Transverse colon (tissue), 4 donors: ENCODE measurements at regions not wholly inside any gene's neighbourhood (a gene's known extent, or its start where the extent isn't known, plus 50 kb on each side); places are given as distances from the start of the nearest gene placed in this dataset.

Source experiments
- DNase-seq: peaks from one replicate; pipeline ENCODE4 v3.0.0-alpha.2; 2019
- H3K27ac ChIP-seq, 4 donors: fragments of 200-600 bp; sonication (generic); 2 replicates each; pipeline ENCODE4 v1.5.1; 2016 to 2018; ENCODE audit warnings: inconsistent platforms in 4 of 4
- H3K27me3 ChIP-seq: fragments of 200-600 bp; sonication (generic); 2 replicates; pipeline ENCODE4 v1.5.1; 2017; ENCODE audit warnings: inconsistent platforms
- H3K36me3 ChIP-seq, 4 donors: fragments of 200-600 bp; sonication (generic); 2 replicates each; pipeline ENCODE4 v1.5.1; 2017 to 2019; ENCODE audit warnings: inconsistent platforms in 4 of 4
- H3K4me1 ChIP-seq, 4 donors: fragments of 200-600 bp; sonication (generic); 2 replicates each; pipeline ENCODE4 v1.5.1; 2017 to 2020; ENCODE audit warnings: inconsistent platforms in 4 of 4
- H3K4me3 ChIP-seq, 4 donors: fragments of 200-600 bp; sonication (generic); 1 replicate in 1 of 4; 2 replicates in 3 of 4; pipeline versions ENCODE4 v1.5.1 to v1.6.1; 2017 to 2019; ENCODE audit warnings: inconsistent platforms in 4 of 4
- H3K9me3 ChIP-seq, 2 donors: fragments of 200-600 bp; sonication (generic); 2 replicates each; pipeline ENCODE4 v1.5.1; 2017 to 2019; ENCODE audit warnings: inconsistent platforms in 2 of 2
- CTCF ChIP-seq, 5 experiments: fragments of 200-600 bp in 3 of 5; fragments of 450-650 bp in 2 of 5; sonication (generic) in 3 of 5; IDR thresholded peaks; 1 replicate in 2 of 5; 2 replicates in 3 of 5; pipeline ENCODE4 v1.5.1; 2016 to 2017; ENCODE audit warnings: antibody characterized with exemption in 5 of 5, inconsistent platforms in 3 of 5, mild to moderate bottlenecking in 2 of 5, moderate library complexity in 1 of 5
- EP300 ChIP-seq: sonication (generic); formaldehyde crosslinking; IDR thresholded peaks from one replicate; pipeline ENCODE4 v1.6.1; 2017; ENCODE audit warnings: antibody characterized with exemption, low read depth
- POLR2A ChIP-seq: fragments of 450-650 bp; IDR thresholded peaks from one replicate; pipeline ENCODE4 v1.6.1; 2016; ENCODE audit warnings: antibody characterized with exemption, mild to moderate bottlenecking, moderate library complexity
- POLR2AphosphoS5 ChIP-seq, 3 donors: sonication (generic); formaldehyde crosslinking; IDR thresholded peaks; one replicate each; pipeline ENCODE4 v1.6.1; 2016; ENCODE audit warnings: antibody characterized with exemption in 3 of 3
- WGBS, 2 donors: methylation state at CpG; one replicate each; pipeline ENCODE4 v1.1.5; 2018; ENCODE audit warnings: low coverage in 1 of 2; 5-methylcytosine and 5-hydroxymethylcytosine counted together
- in situ Hi-C, 4 donors: fragments of 200-750 bp; cut with MboI; loops; one replicate each; pipeline versions ENCODE4 v1.15.0 to v1.15.1; 2017; ENCODE audit warnings: low sequenced_read_pairs in 3 of 4, low pct_ligation_motif_present in 1 of 4, low pct_unique_long_range_greater_than_20kb in 1 of 4
- intact Hi-C: fragments of 100-400 bp; cut with DNase I; formaldehyde crosslinking; loops from one replicate; pipeline ENCODE4 v1.15.1; 2023; ENCODE audit warnings: low total_unique reads

GRCh38 chr16:87080571-87081167, 236.5 kb downstream of the C16orf95 start:
- 74 to 83% methylated on average over 4 of the region's 4 CpGs for WGBS, 2 donors
- TF ChIP-seq POLR2AphosphoS5 (IDR thresholded peaks at IDR 0.05), result no peak
- TF ChIP-seq EP300, result no peak
- Histone ChIP-seq H3K9me3 (peaks cover 14 to 23% of the 10 kb centered on the region in 2 donors), H3K4me1 (no peaks in the 10 kb centered on the region), H3K4me3 (no peak overlapping the region), H3K27ac (no peak overlapping the region), H3K27me3 (peaks cover 5% of the 10 kb centered on the region), H3K36me3 (no peaks in the 10 kb centered on the region)
- DNase-seq, result no peak
- in situ Hi-C loops (loop anchor here in 1 of 4 donors (10.0 kb wide), 1 partner anchor 64 kb away; no protein-coding TSS in a partner anchor), intact Hi-C loops (no loop called here)

DNA sequence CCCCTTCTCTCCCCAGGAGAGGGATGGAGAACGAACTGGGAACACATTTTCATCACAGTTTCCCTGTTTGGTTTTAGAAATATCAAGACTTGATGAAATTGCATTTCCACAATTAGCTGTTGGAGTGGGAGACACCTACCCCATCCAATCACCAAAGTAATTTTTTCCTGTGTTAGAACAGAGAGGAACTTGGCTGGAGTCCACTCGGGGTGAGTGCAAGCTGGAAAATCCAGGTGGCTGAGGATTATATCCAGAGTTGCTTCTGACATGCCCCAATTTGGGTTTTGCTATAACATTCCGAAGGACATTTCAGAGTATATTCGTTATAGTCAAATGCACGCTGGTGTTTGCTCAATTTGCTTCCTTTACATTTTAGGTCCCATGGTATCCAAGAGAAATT, 231.8 kb downstream of the C16orf95 start:
- Histone ChIP-seq H3K4me1 (no peaks in the 10 kb centered on the region), H3K27me3 (no peaks in the 10 kb centered on the region), H3K9me3 (peaks cover 14 to 19% of the 10 kb centered on the region in 2 donors), H3K4me3 (no peak overlapping the region), H3K36me3 (no peaks in the 10 kb centered on the region), H3K27ac (no peak overlapping the region)
- intact Hi-C loops, result no loop called here
- no peak for DNase-seq
- TF ChIP-seq CTCF (IDR thresholded peaks at IDR 0.05), result no peak
- TF ChIP-seq POLR2A, result no peak
- TF ChIP-seq EP300, result no peak
- no peak for TF ChIP-seq POLR2AphosphoS5 (IDR thresholded peaks at IDR 0.05)
- WGBS, 2 donors, result 79 to 88% methylated on average over 5 of the region's 5 CpGs
- in situ Hi-C loops, result loop anchor here in 1 of 4 donors (10.0 kb wide), 1 partner anchor 59 kb away; no protein-coding TSS in a partner anchor

- H3K27me3 ChIP-seq, result no peaks in the 10 kb centered on the region
- no peaks in the 10 kb centered on the region for H3K36me3 ChIP-seq
- no peak for TF ChIP-seq CTCF (IDR thresholded peaks at IDR 0.05)
- no peak for TF ChIP-seq EP300
- no peak for TF ChIP-seq POLR2A
- TF ChIP-seq POLR2AphosphoS5 (IDR thresholded peaks at IDR 0.05), result no peak
- no peaks in the 10 kb centered on the region for H3K4me1 ChIP-seq
- no peak overlapping the region for H3K4me3 ChIP-seq
- WGBS, 2 donors, result 75 to 80% methylated on average over 2 to 4 of the region's 4 CpGs
- no peak overlapping the region for H3K27ac ChIP-seq
- in situ Hi-C loops, result loop anchor here in 1 of 4 donors (10.0 kb wide), 1 partner anchor 59 kb away; no protein-coding TSS in a partner anchor
- intact Hi-C loops, result no loop called here
- DNase-seq, result no peak
- H3K9me3 ChIP-seq, result peaks cover 9 to 12% of the 10 kb centered on the region in 2 donors
Measured at GRCh38 chr16:87086156-87086555, 231.0 kb downstream of the C16orf95 start.

- no peaks in the 10 kb centered on the region for H3K4me1 ChIP-seq
- no peak for DNase-seq
- peaks cover 5 to 8% of the 10 kb centered on the region in 2 donors for H3K9me3 ChIP-seq
- H3K4me3 ChIP-seq, result no peak overlapping the region
- intact Hi-C loops (no loop called here), in situ Hi-C loops (loop anchor here in 1 of 4 donors (10.0 kb wide), 1 partner anchor 58 kb away; no protein-coding TSS in a partner anchor)
- no peak overlapping the region for H3K27ac ChIP-seq
- no peaks in the 10 kb centered on the region for H3K36me3 ChIP-seq
- no peaks in the 10 kb centered on the region for H3K27me3 ChIP-seq
- no peak for TF ChIP-seq CTCF (IDR thresholded peaks at IDR 0.05)
- TF ChIP-seq EP300, result no peak
- TF ChIP-seq POLR2A, result no peak
- no peak for TF ChIP-seq POLR2AphosphoS5 (IDR thresholded peaks at IDR 0.05)
Measured at GRCh38 chr16:87086575-87086974, 230.6 kb downstream of the C16orf95 start.

DNA sequence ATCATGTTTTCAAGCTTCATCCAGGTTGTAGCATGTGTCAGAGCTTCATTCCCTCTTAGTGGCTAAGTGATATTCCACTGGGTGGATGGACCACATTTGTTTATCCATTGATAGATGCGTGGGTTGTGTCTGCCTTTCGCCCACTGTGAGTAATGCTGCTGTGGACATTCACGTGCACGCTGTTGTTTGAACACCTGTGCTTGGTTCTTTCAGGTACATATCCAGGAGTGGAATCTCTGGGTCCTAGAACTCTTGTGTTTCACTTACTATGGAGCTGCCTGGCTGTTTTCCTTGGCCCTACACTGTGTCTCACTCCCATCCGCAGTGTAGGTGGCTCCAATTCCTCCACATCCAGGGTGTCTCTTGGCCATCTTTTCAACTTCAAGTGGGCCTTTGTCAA, 224.2 kb downstream of the C16orf95 start:
- Histone ChIP-seq H3K27ac (no peak overlapping the region), H3K9me3 (no peaks in the 10 kb centered on the region), H3K36me3 (no peaks in the 10 kb centered on the region), H3K4me3 (no peak overlapping the region), H3K27me3 (peaks cover 11% of the 10 kb centered on the region), H3K4me1 (no peaks in the 10 kb centered on the region)
- TF ChIP-seq EP300 (no peak), POLR2A (no peak), CTCF (IDR thresholded peaks at IDR 0.05) (no peak), POLR2AphosphoS5 (IDR thresholded peaks at IDR 0.05) (no peak)
- no peak for DNase-seq
- intact Hi-C loops, result no loop called here
- in situ Hi-C loops, result no loop called here
- 75 to 83% methylated on average over 4 to 5 of the region's 5 CpGs for WGBS, 2 donors
